ENCODE measurements at regions not wholly inside any gene's neighbourhood (a gene's known extent, or its start where the extent isn't known, plus 50 kb on each side); places are given as distances from the start of the nearest gene placed in this dataset.
"Not testable (repeated sequence)": the region's sequence is repeated elsewhere in the genome, so short reads cannot be mapped to it uniquely, and the experiment has no call there.

DNA sequence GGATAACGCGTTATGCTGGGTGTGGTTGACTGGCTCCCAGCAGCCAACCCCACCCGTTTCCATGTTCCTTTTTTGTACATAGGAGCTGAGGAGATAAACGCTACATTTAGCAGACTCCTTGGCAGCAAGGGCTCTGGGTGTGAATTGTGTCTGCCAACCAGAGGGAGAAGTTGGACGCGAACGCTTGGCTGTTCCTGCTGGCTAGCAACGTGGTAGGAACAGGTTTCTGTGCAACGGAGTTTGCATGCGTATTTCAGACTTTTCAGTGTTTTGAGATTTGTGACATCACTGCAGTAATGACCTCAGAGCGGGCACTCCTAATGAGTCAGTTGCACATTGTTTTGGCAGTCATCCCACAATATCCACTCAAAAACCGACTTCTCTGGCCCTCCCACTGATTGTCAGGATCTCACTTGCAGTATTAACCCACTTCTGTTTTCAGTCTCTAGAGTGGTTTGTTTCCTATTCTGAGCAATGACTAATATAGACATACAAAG, 98.7 kb upstream of the RGS1 start:
- DNase-seq (ENCODE audit: low spot score): no peak

DNA sequence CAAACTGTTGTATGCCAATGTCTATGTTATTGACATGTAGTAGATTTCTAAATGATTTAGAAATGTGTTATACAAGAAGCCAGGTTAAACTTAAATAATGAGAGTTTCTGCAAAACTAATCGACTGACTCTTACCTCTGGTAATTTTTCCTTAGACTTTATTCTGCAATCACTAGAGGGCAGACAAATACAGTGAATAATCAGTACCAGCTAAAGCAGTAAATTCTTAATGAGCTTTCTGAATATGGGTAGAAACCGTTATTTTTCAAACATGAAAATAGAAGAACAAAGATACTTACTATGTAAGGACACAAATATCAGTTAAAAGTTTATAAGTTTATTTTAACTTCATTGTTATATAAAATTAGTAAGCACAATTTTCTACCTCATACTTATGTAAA, 97.9 kb upstream of the RGS1 start:
- peak; percentile 34 for DNase-seq (ENCODE audit: low spot score)

DNA sequence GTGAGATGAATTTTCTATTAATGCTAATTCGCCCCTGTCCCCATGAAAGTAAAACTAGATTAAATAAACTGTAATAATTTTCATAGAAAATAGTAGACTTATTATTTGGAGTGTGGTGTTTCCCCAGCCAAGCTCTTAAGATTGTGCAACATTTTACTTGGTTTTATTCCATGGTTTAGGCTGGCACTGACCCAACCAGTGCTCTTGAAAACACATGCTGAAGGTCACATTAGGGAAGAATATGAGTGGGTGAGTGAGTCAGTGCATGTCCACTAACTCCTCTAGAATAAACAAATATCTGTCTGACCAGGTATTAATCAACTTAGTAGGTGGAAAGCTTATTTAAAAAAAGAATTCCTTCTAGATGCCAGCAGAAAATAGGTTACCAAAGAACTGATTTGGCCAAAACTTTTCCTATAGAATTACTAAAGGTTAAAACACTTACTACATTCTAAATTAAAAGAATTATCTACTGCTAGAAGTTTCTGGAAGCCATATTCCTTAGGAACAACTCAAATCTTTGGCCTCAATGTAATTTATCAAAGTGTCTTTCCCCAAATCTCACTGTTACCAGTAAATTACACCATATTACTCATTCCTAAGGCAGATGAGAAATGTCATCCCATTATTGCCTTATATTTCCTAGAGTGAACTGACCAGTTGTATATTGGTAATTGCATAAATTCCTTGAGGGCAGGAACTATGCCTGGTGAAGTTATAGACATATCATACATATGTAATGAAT, 89.7 kb upstream of the RGS1 start:
- DNase-seq (ENCODE audit: low spot score): no peak

DNA sequence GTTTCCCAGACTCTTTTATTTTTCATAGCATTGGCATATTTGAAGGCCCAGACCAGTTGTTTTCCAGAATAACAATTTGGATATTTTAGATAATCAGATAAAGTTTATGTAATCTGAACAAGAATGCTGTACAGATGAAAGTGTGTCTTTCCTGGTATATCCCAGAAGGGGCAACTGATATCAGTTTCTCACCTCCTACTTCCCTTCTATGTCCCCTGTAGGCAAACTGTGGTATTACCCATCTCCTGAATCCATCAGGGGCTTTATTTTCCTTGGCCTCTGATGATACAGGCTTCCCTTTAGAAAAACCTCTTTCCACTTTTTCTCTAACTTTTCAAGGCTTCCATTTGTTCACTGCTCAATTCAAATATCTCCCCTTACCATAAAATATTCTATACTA, 87.5 kb upstream of the RGS1 start:
- DNase-seq (ENCODE audit: low spot score): no peak

DNA sequence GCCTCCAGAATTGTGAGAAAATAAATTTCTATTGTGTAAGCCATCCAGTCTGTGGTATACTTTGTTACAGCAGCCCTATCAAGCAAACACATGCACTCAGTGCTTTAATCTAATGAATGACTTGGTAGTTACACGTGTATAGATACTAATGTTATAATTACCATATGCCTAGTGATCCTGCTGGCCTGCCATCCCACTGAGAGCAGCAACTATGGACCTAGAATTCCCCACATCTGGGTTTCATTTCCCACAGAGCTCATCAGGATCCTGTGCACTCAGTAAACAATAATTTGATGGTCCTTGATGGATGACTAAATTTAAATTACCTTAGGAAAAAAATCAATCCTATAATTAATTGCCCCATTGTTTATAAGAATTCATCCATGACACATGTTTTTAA, 86.5 kb upstream of the RGS1 start:
- no peak for DNase-seq (ENCODE audit: low spot score)

DNA sequence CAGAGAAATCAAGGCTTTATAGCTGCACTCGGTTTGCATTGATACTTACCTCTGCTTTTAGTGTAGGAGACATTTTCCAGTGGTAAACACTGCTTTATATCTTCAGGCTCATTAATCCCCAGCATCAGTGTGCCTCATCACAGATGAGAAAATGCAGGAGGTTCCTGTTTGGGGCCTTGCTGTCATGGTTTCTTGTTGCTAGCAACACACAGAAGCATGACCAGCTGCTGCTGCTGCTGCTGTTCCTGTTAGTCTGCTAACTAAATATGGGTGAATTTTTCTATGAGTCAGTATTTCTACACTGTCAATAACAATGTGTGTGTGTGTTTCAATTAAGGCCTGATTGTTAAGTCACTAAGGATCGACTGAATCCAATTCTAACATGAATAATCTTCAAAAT, 85.8 kb upstream of the RGS1 start:
- DNase-seq (ENCODE audit: low spot score): no peak

DNA sequence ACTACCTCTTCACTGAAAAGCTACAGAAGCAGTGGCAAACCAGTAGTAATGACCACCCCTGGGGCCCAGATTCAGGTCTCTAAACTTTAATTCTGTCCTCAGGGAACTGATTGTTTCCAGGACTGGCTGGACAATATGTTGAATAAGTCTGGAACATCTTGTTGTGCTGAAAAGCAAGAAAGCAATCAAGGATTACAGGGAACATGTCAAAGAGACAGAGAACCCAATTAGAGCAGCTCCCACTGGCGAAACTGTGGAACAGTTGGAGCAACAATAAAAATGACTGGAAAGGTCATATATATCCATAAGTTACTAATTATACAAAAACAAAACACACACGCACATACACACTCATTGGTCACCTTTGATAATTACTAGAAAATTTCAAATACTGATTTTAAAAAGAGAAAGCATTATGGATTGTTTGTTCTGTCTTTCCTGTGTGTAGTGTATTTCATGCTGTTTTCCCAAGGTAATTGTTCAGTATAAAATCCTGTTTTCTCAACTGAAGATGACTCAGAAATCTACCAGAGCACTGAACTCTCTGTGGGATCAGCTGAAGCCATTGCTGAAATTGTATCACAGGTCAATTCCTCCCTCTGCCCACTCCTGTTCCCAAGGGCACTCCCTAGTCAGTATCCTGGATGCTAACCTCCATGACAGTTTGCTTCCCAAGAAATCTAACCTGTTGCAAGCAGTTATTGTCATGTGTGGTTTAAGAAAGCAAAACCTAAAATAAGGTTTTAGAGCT, 83.6 kb upstream of the RGS1 start:
- no peak for DNase-seq (ENCODE audit: low spot score)

DNA sequence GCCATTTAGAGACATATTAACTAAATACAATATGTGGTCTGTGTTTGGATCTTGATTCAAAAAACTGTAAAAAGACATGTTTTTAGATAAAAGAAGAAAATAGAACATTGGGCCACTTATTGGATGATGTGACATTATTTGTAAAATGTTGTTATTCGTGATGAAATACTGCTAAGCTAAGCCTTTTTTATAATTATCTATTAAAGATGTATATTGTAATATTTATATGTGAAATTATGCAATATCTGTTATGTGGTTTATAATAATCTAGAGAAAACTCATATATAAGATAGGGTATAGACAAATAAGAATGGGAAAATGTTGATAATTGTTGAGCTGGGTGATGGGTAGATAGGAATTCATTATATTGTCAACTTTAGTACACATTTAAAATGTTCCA, 82.0 kb upstream of the RGS1 start:
- DNase-seq (ENCODE audit: low spot score): no peak

DNA sequence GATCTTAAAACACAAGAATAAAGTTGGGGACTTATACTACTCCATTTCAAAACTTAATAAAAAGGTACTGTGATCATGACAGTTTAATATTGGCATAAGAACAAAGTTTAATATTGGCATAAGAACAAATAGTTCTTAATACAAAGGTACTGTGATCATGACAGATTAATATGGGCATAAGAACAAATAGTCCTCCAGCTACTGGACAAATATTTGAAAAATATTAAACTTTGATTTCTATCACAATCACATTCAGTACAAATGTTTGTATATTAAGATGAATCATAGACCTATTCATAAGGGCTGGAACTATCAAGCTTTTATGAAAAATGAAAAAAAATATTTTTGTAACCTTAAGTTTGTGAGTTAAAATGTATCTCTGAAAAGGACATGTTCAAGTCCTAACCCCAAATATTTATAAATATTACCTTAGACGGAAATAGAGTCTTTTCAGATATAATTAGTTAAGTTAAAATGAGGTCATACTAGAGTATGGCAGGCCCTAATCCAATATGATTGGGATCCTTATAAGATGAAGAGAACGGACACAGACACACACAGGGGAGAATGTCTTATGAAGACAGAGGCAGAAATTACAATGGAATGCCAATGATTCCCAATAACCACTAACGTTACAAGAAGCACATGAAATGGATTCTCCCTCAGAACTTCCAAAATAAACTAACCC, 79.1 kb upstream of the RGS1 start:
- DNase-seq (ENCODE audit: low spot score): no peak

DNA sequence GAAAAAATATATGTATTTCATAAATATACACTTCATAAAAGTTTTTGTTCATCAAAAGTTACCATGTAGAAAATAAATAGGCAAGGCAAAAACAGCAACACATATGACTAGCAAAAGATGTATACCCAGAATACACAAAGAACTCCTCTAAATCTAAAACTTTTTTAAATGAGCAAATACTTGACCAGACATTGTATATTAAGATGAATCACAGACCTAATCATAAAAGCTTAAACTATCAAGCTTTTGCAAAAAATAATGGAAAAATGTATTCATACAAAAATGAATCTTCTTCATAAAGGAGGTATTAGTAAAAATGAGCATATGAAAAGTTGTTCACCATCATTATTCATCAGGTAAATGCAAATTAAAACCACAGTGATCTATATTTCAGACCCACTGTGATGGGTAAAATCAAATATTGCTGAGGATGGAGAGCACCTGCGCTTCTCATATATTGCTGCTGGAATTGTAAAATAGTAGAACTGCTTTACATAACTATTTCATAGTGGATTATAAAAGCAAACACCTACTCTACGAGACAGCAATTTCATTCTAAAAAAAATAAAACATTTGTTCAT, 78.3 kb upstream of the RGS1 start:
- DNase-seq (ENCODE audit: low spot score): no peak

DNA sequence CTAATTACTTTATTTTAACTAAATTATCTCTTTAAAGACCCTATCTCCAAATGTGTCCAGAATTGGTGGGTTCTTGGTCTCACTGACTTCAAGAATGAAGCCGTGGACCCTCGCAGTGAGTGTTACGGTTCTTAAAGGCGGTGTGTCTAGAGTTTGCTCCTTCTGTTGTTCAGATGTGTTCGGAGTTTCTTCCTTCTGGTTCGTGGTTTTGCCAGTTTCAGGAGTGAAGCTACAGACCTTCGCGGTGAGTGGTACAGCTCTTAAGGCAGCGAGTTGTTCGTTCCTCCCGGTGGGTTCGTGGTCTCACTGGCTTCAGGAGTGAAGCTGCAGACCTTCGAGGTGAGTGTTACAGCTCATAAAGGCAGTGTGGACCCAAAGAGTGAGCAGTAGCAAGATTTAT, 77.5 kb upstream of the RGS1 start:
- DNase-seq (ENCODE audit: low spot score): not testable (repeated sequence)

DNA sequence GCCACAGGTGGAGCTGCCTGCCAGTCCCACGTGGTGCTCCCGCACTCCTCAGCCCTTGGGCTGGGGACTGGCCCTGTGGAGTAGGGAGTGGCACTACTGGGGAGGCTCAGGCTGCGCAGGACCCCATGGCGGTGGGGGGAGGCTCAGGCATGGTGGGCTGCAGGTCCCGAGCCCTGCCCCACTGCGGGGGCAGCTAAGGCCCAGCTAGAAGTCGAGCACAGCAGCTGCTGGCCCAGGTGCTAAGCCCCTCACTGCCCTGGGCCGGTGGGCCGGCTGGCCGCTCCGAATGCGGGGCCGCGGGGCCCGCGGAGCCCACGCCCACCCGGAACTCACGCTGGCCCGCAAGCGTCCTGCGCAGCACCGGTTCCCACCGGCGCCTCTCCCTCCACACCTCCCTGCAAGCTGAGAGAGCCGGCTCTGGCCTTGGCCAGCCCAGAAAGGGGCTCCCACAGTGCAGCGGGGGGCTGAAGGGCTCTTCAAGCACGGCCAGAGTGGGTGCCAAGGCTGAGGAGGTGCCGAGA, 76.5 kb upstream of the RGS1 start:
- not testable (repeated sequence) for DNase-seq (ENCODE audit: low spot score)

DNA sequence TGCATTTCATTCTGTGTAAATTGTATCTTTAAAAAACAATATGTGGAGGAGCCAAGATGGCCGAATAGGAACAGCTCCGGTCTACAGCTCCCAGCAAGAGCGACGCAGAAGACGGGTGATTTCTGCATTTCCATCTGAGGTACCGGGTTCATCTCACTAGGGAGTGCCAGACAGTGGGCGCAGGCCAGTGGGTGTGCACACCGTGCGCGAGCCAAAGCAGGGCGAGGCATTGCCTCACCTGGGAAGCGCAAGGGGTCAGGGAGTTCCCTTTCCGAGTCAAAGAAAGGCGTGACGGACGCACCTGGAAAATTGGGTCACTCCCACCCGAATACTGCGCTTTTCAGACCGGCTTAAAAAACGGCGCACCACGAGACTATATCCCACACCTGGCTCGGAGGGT, 75.0 kb upstream of the RGS1 start:
- not testable (repeated sequence) for DNase-seq (ENCODE audit: low spot score)

DNA sequence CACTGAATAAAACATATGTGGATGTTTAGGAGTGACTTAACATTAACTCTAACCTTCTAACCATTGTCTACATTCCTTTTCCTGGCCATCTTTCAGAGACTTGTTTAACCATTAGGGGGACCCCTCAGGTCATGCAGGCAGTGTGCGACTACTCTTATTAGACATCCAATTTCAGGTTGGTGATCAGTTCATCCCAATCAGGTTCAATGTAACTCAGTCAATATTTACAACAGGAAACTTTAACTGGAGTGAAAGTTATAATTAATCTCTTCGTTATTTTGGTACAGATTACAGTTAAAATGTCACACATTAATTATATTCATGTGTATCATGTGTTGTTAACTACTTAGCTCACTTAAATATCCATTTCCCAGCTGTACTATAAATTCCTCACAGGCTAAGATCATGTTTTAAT, 68.8 kb upstream of the RGS1 start:
- DNase-seq (ENCODE audit: low spot score): peak; percentile 50

DNA sequence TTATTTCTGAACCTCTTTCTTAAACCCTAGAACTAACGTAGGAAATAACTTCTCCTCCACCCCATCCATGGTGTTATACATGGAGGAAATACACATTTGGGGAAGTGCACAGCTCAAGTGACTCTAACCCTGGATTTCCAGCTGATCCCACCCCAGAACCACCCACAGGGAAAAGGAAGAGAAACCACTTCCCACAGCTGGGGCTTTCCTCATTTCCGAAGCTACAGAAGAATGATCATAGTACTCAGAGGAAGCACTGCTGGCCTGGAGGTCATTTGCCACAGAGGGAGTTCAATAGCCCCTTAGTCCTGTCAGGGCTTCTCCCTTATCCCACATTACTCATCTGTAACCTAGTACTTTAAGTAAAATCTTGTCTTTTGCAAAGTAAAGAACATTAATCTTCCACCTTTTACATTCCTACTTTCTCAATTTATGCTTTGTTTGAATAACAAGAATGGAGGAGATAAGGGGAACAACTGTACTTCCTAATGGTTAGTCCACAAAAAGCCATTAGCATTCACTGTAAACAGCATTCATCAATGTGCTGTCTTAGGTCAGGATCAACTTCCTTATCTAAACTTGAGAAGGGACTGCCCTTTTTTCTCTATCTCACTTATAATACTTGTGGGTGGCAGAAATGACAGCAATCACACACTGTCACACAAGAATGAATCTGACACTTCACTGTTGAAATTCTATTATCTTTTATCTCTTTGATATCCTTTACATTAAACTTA, 63.0 kb upstream of the RGS1 start:
- no peak for DNase-seq (ENCODE audit: low spot score)

DNA sequence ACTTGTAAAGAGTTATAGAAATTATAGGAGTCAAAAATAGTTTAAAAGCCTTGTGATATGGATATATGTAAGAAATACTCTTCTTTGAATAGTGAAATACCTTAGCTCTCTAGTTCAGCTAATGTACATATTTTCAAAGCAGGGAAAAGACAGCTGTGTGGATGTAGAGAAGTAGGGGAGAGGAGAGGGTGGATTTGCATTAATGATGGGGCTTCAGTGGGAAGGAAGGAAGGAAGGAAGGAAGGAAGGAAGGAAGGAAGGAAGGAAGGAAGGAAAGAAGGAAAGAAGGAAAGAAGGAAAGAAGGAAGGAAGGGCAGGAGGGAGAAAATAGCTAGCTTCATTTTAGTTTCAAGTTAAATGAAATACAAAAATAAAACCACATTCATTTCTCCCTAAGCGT, 62.4 kb upstream of the RGS1 start:
- DNase-seq (ENCODE audit: low spot score): no peak

DNA sequence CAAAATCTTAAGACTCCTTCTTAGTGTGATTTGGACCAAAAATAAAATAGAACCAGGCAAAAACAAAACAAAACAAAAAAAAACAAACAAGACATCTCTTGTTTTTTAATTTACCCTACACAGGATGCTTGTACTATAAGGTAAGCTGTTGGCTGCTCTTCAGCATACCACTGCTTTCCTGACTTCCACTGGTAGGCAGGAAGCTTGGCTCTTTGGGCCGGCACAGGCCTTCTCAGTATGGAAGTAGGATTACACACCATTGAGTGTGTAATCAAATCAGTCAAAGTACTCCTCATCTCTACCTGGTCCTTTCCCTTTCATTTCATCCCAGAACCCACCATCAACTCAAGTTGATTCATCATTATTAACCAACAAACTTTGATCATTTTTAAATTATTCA, 61.9 kb upstream of the RGS1 start:
- DNase-seq (ENCODE audit: low spot score): no peak

DNA sequence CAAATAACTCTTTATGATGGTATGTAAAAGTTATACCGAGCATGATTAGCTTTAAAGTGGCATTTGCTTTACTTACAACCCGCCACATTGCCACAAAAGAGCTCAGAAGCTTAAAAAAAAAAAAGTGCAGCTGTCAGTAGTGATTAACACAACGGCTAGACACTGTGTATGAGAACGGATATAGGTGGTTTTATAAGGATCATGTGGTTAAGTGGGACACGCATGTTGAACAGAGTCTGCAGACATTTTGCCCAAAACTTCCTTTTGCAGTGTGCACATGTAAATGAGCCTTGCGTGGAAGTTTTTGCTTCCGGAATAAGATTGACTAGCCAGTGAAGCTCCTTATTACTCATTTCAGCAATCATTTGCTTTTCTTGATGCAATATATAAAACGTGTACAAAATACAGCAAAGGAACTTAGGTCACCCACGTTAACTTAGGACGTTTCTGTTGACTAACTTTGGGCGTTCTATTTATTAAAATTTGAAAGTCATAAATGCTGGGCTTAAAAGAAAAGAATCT, 58.7 kb upstream of the RGS1 start:
- DNase-seq (ENCODE audit: low spot score): peak; percentile 29

DNA sequence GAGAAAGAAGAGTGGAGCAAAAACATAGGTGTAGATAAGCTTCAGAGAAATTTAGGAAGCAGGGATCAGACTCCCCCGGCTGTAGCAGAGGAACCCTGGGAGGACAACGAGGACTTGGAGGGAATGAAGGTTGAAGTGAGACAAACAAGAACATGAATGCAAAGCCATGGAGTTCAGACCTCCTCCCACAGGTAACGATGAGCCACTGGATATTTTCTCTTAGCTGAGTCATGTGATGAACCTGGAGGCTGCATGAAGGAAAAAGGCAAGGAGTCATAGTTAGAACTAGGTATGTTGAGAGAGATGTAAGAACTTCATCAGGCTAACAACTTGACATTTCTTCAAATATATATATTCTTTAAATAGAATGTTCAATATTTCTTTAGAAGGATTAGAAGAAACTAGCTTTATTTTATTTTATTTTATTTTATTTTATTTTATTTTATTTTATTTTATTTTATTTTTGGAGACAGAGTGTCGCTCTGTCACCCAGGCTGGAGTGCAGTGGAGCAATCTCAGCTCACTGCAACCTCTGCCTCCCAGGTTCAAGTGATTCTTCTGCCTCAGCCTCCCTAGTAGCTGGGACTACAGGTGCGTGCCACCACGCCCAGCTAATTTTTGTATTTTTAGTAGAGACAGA, 57.7 kb upstream of the RGS1 start:
- not testable (repeated sequence) for DNase-seq (ENCODE audit: low spot score)

DNA sequence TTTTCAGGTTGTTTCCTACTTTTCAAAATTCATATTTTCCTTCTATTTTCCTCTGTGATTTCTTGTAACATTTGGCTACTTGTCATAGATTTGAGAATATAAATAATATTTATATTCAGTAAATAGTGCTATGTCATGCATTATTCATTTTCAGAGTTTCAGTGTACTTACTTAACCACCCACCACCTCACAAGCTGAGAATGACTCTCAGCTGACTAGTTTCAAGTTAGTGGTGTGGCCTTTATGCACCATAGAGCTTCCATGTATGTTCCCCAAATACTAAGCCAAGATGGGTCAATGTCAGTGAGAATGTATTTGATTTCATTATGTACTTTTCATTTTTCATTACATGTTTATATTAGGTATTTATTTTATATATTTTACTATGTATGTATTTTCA, 56.9 kb upstream of the RGS1 start:
- no peak for DNase-seq (ENCODE audit: low spot score)

DNA sequence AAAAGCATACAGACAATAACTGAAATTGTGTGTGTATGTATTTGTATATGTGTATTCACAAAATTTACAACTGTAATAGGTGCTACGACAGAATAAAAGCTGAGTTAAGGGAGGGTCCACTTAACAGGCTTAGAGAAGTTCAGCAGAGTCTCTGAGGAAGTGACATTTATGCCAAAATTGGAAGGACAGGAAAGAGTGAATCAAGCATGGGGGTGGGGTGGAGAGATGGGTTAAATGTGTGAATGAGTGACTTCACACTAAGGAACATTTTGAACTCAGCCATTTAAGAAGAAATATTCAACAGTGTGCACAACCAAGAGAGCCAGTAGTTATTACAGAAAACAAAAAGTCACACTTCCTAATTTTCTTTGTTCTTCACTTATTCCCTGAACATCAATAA, 53.8 kb upstream of the RGS1 start:
- DNase-seq (ENCODE audit: low spot score): no peak
